BLaER1 treated with 17β-estradiol and CSF1 and Interleukin-3, amounts not matched to agents 10 nM and 100 nM (cell line): ENCODE measurements at regions not wholly inside any gene's neighbourhood (a gene's known extent, or its start where the extent isn't known, plus 50 kb on each side); places are given as distances from the start of the nearest gene placed in this dataset.
"Not testable (repeated sequence)": the region's sequence is repeated elsewhere in the genome, so short reads cannot be mapped to it uniquely, and the experiment has no call there.

Source experiments
- H3K27ac ChIP-seq, 11 experiments: shearing (Covaris generic); formaldehyde crosslinking; 2 replicates each; pipeline ENCODE4 v1.8.1; 2022
- H3K27me3 ChIP-seq, 11 experiments: shearing (Covaris generic); formaldehyde crosslinking; 2 replicates each; pipeline ENCODE4 v1.8.1; 2022
- H3K36me3 ChIP-seq, 11 experiments: shearing (Covaris generic); formaldehyde crosslinking; 2 replicates each; pipeline ENCODE4 v1.8.1; 2022
- H3K4me1 ChIP-seq, 10 experiments: shearing (Covaris generic); formaldehyde crosslinking; 2 replicates each; pipeline ENCODE4 v1.8.1; 2022
- H3K4me2 ChIP-seq, 11 experiments: shearing (Covaris generic); formaldehyde crosslinking; 2 replicates each; pipeline ENCODE4 v1.8.1; 2022
- H3K4me3 ChIP-seq, 10 experiments: shearing (Covaris generic); formaldehyde crosslinking; 2 replicates each; pipeline ENCODE4 v1.8.1; 2022
- H3K9ac ChIP-seq, 11 experiments: shearing (Covaris generic); formaldehyde crosslinking; 2 replicates each; pipeline ENCODE4 v1.8.1; 2022
- H3K9me3 ChIP-seq, 11 experiments: shearing (Covaris generic); formaldehyde crosslinking; replicated peaks in 1 of 11; 2 replicates each; pipeline ENCODE4 v1.8.1; 2022
- H4K20me1 ChIP-seq, 11 experiments: shearing (Covaris generic); formaldehyde crosslinking; 2 replicates each; pipeline ENCODE4 v1.8.1; 2022
- Cebpa-rat ChIP-seq, 11 experiments: shearing (Covaris generic); IDR thresholded peaks; 2 replicates each; pipeline ENCODE4 v1.8.1; 2022

GRCh38 chr3:159881828-159882309 lies 106.8 kb upstream of the IL12A start:
- Histone ChIP-seq H3K9ac (no peak overlapping the region), H3K4me3 (no peak overlapping the region), H3K9me3 (no peaks in the 10 kb centered on the region), H3K27me3 (no peaks in the 10 kb centered on the region), H3K4me1 (peaks cover 0 to 11% (median 6%) of the 10 kb centered on the region in 10 experiments; a peak in 8 of 20 replicates), H3K4me2 (no peak overlapping the region), H3K27ac (no peak overlapping the region), H4K20me1 (no peaks in the 10 kb centered on the region), H3K36me3 (no peaks in the 10 kb centered on the region)
- TF ChIP-seq Cebpa-rat (IDR thresholded peaks at IDR 0.05), result no peak

- no peak for TF ChIP-seq Cebpa-rat (IDR thresholded peaks at IDR 0.05)
- H3K9ac ChIP-seq, result no peak overlapping the region
- no peaks in the 10 kb centered on the region for H3K27me3 ChIP-seq
- no peak overlapping the region for H3K4me2 ChIP-seq
- H4K20me1 ChIP-seq, result no peaks in the 10 kb centered on the region
- H3K4me3 ChIP-seq, result no peak overlapping the region
- H3K36me3 ChIP-seq, result no peaks in the 10 kb centered on the region
- H3K9me3 ChIP-seq, result no peaks in the 10 kb centered on the region
- peaks cover 0 to 11% (median 6%) of the 10 kb centered on the region in 10 experiments; a peak in 8 of 20 replicates for H3K4me1 ChIP-seq
- no peak overlapping the region for H3K27ac ChIP-seq
Observed at GRCh38 chr3:159882367-159882766, 106.3 kb upstream of the IL12A start.

- Histone ChIP-seq H3K27ac (no peak overlapping the region), H3K27me3 (no peaks in the 10 kb centered on the region), H3K9me3 (no peaks in the 10 kb centered on the region), H4K20me1 (no peaks in the 10 kb centered on the region), H3K9ac (0 out of 22 replicates have a peak overlapping the region, but pooled peaks of 1 of the 11 experiments have one; percentile 6), H3K4me1 (peaks cover 0 to 11% (median 6%) of the 10 kb centered on the region in 10 experiments; a peak in 8 of 20 replicates), H3K36me3 (no peaks in the 10 kb centered on the region), H3K4me2 (peak overlapping the region in 6 of 11 experiments; percentile 7 to 20 (median 12); a peak in 3 of 22 replicates), H3K4me3 (no peak overlapping the region)
- TF ChIP-seq Cebpa-rat (IDR thresholded peaks at IDR 0.05), result no peak
Observed at GRCh38 chr3:159882790-159883779, 105.5 kb upstream of the IL12A start.

- Histone ChIP-seq H3K4me2 (no peak overlapping the region), H3K4me1 (peaks cover 0 to 11% (median 6%) of the 10 kb centered on the region in 10 experiments; a peak in 8 of 20 replicates), H4K20me1 (no peaks in the 10 kb centered on the region), H3K27ac (no peak overlapping the region), H3K27me3 (no peaks in the 10 kb centered on the region), H3K9ac (no peak overlapping the region), H3K36me3 (no peaks in the 10 kb centered on the region), H3K4me3 (no peak overlapping the region), H3K9me3 (no peaks in the 10 kb centered on the region)
- no peak for TF ChIP-seq Cebpa-rat (IDR thresholded peaks at IDR 0.05)
Observed at GRCh38 chr3:159884661-159885402, 103.8 kb upstream of the IL12A start.

- Histone ChIP-seq H3K27ac (no peak overlapping the region), H3K4me2 (no peak overlapping the region), H3K27me3 (no peaks in the 10 kb centered on the region), H3K36me3 (no peaks in the 10 kb centered on the region), H3K9me3 (no peaks in the 10 kb centered on the region), H3K4me1 (peaks cover 5 to 16% (median 11%) of the 10 kb centered on the region in 10 experiments), H3K9ac (no peak overlapping the region), H3K4me3 (no peak overlapping the region), H4K20me1 (no peaks in the 10 kb centered on the region)
- TF ChIP-seq Cebpa-rat (IDR thresholded peaks at IDR 0.05), result no peak
Observed at GRCh38 chr3:159886050-159886449, 102.6 kb upstream of the IL12A start.

- not testable (repeated sequence) for H3K9me3 ChIP-seq, H4K20me1 ChIP-seq, H3K4me2 ChIP-seq, H3K9ac ChIP-seq, H3K36me3 ChIP-seq, H3K27me3 ChIP-seq, H3K4me3 ChIP-seq, H3K27ac ChIP-seq
- H3K4me1 ChIP-seq, result peaks cover 10 to 21% (median 16%) of the 10 kb centered on the region in 10 experiments
Observed at GRCh38 chr3:159886530-159886929, 102.1 kb upstream of the IL12A start.

GRCh38 chr3:159887168-159887567 lies 101.5 kb upstream of the IL12A start:
- Histone ChIP-seq H3K9ac (no peak overlapping the region), H3K27ac (no peak overlapping the region)

GRCh38 chr3:159887911-159888310 lies 100.7 kb upstream of the IL12A start:
- Histone ChIP-seq H3K36me3 (0 out of 22 replicates have a peak, but pooled peaks cover 0 to 6% (median 0%) of the 10 kb centered on the region in 11 experiments), H3K4me2 (no peak overlapping the region), H3K27ac (no peak overlapping the region), H3K9me3 (no peaks in the 10 kb centered on the region), H4K20me1 (no peaks in the 10 kb centered on the region), H3K9ac (no peak overlapping the region), H3K4me3 (no peak overlapping the region), H3K4me1 (peaks cover 18 to 29% (median 27%) of the 10 kb centered on the region in 10 experiments), H3K27me3 (no peaks in the 10 kb centered on the region)
- TF ChIP-seq Cebpa-rat (IDR thresholded peaks at IDR 0.05), result no peak

More at GRCh38 chr3:159887168-159887567, 101.5 kb upstream of the IL12A start:
- no peak for TF ChIP-seq Cebpa-rat (IDR thresholded peaks at IDR 0.05)
- Histone ChIP-seq H3K36me3 (no peaks in the 10 kb centered on the region), H3K4me3 (no peak overlapping the region), H3K4me2 (no peak overlapping the region), H3K9me3 (no peaks in the 10 kb centered on the region), H3K4me1 (peaks cover 15 to 27% (median 23%) of the 10 kb centered on the region in 10 experiments), H3K27me3 (no peaks in the 10 kb centered on the region), H4K20me1 (no peaks in the 10 kb centered on the region)
